ENCODE measurements at regions not wholly inside any gene's neighbourhood (a gene's known extent, or its start where the extent isn't known, plus 50 kb on each side); places are given as distances from the start of the nearest gene placed in this dataset.
A peak's percentile ranks its signal among the peaks of the same experiment; 100 is the strongest.

DNA sequence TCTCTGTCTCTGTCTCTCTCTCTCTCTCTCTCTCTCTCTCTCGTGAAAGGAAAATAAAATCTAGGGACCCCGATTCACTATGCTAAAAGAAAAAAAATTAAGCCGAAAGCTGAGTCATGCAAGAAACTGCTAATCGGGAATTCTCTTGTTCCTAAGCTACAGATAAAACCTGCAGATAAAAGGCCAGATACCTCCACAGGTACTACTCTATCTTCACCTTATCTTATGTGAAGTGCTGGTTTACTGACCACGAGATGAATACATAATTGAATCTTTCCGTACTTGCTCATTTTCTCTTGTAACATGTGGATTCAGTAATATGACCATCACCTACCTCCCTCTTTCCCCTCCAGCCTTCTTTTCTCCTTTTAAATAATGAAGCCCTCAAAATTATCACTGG, 120.5 kb downstream of the RFX6 start:
- Histone ChIP-seq H3K23me2 (ENCODE audit: insufficient read length, low read depth, low read length, poor library complexity, severe bottlenecking) (no peaks in the 10 kb centered on the region), H3K79me2 (ENCODE audit: insufficient read depth, low read length) (no peaks in the 10 kb centered on the region), H3K9ac (ENCODE audit: extremely low read depth, insufficient read length, low read length) (no peak overlapping the region), H4K8ac (replicated peaks; ENCODE audit: insufficient read length, low read depth, low read length) (no peak overlapping the region), H2BK20ac (ENCODE audit: low read depth, low read length, poor library complexity, severe bottlenecking) (no peak overlapping the region), H3K4me2 (ENCODE audit: insufficient read depth, insufficient read length, low read length) (no peak overlapping the region), H2BK12ac (ENCODE audit: insufficient read length, low read depth, low read length) (no peak overlapping the region), H3K9me3 (ENCODE audit: control insufficient read depth, low read depth, low read length) (no peaks in the 10 kb centered on the region), H3K23ac (ENCODE audit: insufficient read length, low read depth, low read length) (no peak overlapping the region), H3T11ph (ENCODE audit: low read length) (no peak overlapping the region), H3K4ac (ENCODE audit: low read depth, low read length) (no peak overlapping the region), H4K20me1 (ENCODE audit: control insufficient read depth, insufficient read depth, insufficient read length) (no peaks in the 10 kb centered on the region), H3K18ac (ENCODE audit: insufficient read length, low read depth, low read length) (no peak overlapping the region), H3K27ac (ENCODE audit: insufficient read length, low read depth, low read length) (no peak overlapping the region), H2AFZ (ENCODE audit: low read length) (no peak overlapping the region), H2BK120ac (ENCODE audit: low read depth, low read length, poor library complexity, severe bottlenecking) (no peak overlapping the region), H4K5ac (ENCODE audit: insufficient read length, low read depth, low read length) (no peak overlapping the region), H3K27me3 (ENCODE audit: insufficient read depth, low read length) (no peaks in the 10 kb centered on the region), H3K14ac (ENCODE audit: insufficient read depth, low read length) (no peak overlapping the region), H4K91ac (ENCODE audit: insufficient read length, low read depth, low read length) (no peak overlapping the region), H3K79me1 (ENCODE audit: insufficient read depth, low read depth, low read length, poor library complexity, severe bottlenecking) (no peaks in the 10 kb centered on the region), H2BK5ac (ENCODE audit: insufficient read length, low read length) (no peak overlapping the region), H3K4me1 (ENCODE audit: insufficient read depth, low read length) (no peaks in the 10 kb centered on the region), H2AK5ac (ENCODE audit: insufficient read length, low read length) (no peak overlapping the region), H2BK15ac (ENCODE audit: low read depth, low read length) (no peak overlapping the region), H3K56ac (ENCODE audit: insufficient read length, low read depth, low read length) (no peak overlapping the region)
- TF ChIP-seq CTCF (conservative IDR thresholded peaks at IDR 0.05), result no peak
- no peaks in the 10 kb centered on the region for H3K36me3 Mint-ChIP-seq (ENCODE audit: insufficient read depth in 1 of 3, low read depth in 3 of 3)
- H3K9me3 Mint-ChIP-seq, result peaks cover 0 to 3% of the 10 kb centered on the region in 2 experiments; a peak in 2 of 5 replicates
- no peak overlapping the region for H3K4me3 Mint-ChIP-seq
- no CpG with 5 or more reads among the region's 6 CpGs for WGBS (ENCODE audit: extremely low coverage, insufficient read length, low lambda C conversion rate)
- no peaks in the 10 kb centered on the region; the same call in 1 of the 2 replicates for H3K27me3 Mint-ChIP-seq (ENCODE audit: low read depth)
- H3K27ac Mint-ChIP-seq, result peak overlapping the region in 2 of 3 experiments; percentile 58 to 86; a peak in 2 of 7 replicates
- DNase-seq, result no peak
- H3K4me1 Mint-ChIP-seq, result peaks cover 8 to 9% of the 10 kb centered on the region in 2 experiments
